Muscle of back (tissue), 3 donors: ENCODE measurements at regions not wholly inside any gene's neighbourhood (a gene's known extent, or its start where the extent isn't known, plus 50 kb on each side); places are given as distances from the start of the nearest gene placed in this dataset.
"Not testable (repeated sequence)": the region's sequence is repeated elsewhere in the genome, so short reads cannot be mapped to it uniquely, and the experiment has no call there.

Source experiments
- DNase-seq, 3 donors: peaks; one replicate each; pipeline versions ENCODE4 v3.0.0 to v3.0.0-alpha.2; 2013

DNA sequence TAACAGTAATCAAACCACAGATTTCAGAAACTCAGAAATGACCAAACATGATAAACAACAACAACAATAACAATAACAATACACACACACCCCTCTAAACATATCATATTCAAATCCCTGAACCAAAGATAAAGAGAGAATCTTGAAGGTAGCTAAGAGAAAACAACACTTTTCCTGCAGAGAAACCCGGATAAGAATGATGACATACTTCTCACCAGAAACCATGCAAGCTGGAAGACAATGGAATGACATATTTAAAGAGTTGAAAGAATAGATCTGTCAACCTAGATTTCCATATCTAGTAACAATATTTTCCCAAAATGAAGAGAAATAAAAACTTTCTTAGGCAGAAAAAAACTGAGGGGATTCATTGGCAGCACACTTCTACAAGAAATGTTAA is 138.1 kb downstream of the LIG4 start:
- DNase-seq: no peak

DNA sequence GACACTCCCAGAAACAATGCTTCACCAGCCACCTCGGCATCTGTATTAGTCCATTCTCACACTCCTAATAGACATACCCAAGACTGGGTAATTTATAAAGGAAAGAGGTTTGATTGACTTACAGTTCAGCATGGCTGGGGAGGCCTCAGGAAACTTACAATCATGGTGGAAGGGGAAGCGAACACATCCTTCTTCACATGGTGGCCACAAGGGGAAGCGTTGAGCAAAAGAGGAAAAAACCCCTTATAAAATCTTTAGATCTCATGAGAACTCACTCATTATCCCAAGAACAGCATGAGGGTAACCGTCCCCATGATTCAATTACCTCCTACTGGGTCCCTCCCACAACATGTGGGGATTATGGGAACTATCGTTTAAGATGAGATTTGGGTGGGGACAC is 140.9 kb downstream of the LIG4 start:
- not testable (repeated sequence) for DNase-seq

DNA sequence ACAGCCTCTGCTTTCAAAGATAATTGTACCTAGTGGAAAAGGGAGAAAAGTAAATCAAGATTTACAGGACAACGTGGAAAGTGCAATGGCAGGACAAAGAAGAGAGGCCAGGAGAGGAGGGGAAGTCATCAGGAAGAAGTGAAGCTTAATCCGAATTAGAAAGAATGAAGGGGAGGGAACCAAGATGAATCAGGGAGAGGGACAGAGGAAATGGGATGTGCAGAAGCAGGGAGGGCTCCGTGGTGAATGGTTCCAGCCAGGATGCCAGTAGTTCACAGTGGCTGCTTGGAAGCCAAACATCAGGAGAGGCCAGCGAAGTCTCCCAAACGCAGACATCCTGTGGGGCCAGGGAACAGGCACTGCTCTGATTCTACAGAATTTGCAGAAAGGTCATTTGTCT is 144.4 kb downstream of the LIG4 start:
- DNase-seq: no peak

DNA sequence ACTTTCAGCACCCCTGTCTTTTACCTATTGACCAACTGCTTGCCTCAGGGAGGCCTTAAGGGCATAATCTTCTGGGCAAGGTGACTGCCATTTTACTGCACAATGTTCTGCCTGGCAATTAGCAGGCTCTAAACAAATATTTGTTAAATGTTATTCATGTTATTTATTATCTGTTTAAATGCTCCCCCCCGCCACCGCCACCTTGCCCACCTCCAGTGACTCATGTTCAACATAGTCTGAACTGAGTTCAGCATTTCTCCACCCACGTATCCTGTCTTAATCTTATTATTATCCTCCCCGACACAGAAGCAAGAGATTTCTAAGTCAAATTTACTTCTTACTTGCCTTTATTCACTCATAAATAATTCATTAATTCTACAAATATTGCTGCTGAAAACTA is 144.8 kb downstream of the LIG4 start:
- DNase-seq: no peak

DNA sequence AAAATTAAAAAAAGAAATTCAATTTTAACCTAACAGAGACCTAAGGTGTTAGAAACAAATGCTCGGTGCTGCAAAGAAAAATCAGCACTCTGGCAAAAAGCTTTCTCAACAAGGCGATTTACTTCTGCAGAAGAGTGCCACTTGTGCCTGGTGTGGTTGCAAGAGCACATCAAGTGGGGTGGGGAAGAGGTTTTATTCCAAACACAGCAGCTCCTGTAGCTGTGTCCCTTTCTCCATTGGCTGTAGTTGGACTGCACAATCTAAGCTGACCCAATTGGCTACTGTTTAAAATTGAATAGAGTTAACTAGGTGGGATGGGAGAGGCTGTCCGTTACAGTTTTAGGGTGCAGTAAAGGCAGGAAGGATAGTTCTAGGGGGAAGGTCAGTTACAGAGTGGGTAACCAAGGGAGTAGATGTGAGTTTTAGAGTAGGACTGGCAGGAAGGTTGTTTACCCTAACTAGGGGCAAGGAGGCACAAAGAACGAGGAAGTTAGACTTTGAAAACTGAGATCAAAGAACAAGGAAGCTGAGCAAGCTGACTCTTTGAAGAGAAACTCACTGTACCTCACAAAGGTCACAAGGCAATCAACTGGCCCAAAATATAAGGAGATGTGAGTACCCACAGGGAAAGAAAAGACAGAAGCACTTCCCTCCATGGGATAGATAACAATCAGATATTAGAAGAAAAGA is 145.7 kb downstream of the LIG4 start:
- no peak for DNase-seq

DNA sequence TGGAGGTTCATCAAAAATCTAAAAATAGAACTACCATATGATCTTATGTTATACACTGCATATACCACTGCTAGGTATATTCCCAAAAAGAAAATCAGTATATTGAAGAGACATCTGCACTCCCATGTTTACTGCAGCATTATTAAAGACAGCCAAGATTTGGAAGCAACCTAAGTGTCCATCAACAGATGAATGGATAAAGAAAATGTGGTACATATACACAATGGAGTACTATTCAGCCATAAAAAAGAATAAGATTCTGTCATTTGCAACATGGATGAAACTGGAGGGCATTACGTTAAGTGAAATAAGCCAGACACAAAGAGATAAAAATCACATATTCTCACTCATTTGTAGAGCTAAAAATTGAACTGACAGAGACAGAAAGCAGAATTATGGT is 151.0 kb downstream of the LIG4 start:
- DNase-seq: not testable (repeated sequence)

DNA sequence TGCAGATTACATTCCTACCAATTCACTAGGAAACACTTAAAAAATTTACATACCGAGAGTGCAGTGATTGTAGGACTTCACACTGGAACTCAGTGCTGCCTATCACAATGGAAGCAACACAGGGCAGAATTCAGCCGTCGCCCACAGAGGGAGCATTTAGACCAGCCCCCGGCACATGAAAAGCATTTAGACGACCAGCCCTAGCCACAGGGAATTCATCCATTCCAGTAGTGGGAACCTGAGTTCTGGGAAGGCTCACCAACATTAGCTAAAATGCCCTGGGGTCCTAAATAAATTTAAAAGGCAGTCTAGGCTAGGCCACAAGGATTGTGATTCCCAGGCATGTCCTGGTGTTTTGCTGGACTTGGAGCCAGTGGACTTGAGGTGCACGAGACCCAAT is 155.2 kb downstream of the LIG4 start:
- DNase-seq: no peak

DNA sequence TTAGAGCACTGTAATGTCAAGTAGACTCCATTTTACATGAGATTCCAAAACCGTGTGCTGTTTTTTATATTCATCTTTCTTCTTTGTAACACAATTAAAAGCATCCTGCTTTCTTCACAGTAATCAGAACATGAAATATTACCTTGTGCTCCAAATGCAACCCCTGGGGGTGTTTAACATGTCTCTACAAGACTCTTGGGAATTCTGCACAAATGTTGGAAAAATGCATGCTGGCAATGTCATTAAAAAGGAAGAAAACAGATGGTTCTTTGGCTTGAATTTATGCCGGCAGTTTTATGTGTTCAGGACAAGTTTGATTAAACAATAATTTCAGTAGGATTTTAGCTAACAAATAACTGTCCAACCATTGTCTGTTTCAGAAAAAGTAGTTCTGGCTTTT is 159.1 kb downstream of the LIG4 start:
- DNase-seq: peak in 1 of 3 donors; percentile 2

DNA sequence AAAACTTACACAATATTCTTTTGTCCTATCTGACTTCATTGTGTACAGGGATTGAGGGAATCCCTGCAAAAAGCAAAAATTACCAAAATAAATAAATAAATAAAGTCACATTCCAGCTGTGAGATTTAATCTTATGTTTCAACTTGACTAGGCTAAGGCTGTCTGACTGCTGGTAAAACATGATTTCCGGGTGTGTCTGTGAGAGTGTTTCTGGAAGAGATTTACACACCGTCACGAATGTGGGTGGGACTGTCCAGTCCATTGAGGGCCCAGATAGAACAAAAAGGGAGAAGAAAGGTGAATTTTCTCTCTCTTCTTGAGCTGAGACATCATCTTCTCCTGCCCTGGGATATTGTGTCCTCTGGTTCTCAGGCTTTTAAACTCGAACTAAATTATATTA is 166.1 kb downstream of the LIG4 start:
- DNase-seq: peak in 1 of 3 donors; percentile 1

DNA sequence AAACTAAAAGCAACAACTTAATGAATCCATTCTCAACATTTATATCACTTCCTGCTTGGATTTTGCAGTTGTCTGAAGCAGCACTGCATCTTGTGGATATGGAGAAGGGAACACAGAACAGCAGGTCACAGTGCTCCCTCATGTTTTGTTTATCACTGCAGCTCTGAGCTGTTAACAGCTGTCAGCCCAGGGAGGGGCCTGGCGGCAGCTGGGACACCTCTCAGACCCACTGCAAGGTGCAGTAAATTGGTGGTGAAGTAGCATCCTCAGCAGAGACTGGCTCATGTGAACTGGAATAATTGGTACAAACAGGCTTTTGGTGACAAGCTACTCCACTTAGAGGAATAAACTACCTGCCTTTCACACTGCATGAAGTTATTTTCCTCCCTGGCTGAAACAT is 170.4 kb downstream of the LIG4 start:
- no peak for DNase-seq

DNA sequence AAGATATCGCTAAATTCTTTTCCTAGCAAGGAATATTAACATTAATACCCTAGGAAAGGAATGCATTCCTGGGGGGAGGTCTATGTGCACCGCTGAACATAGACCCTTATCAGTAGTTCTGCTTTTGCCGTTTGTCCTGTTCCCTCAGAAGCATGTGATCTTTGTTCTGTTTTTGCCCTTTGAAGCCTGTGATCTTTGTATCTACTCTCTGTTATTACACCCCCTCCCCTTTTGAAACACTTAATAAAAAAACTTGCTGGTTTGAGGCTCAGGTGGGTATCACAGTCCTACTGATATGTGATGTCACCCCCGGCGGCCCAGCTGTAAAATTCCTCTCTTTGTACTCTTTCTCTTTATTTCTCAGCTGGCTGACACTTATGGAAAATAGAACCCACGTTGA is 172.5 kb downstream of the LIG4 start:
- not testable (repeated sequence) for DNase-seq

DNA sequence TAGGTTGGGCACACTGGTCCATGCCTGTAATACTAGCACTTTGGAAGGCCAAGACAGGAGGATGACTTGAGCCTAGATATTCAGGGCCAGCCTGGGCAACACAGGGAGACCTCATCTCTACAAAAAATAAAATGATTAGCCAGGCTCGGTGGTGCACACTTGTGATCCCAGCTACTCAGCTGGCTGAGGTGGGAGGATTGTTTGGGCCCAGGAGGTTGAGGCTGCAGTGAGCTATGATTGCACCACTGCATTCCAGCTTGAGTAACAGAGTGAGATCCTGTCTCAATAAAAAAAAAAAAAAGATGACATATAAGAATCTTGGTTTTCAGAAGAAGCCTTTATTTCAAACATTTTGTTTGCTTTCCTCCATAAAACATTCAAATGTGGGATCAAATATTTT is 178.0 kb downstream of the LIG4 start:
- no peak for DNase-seq

DNA sequence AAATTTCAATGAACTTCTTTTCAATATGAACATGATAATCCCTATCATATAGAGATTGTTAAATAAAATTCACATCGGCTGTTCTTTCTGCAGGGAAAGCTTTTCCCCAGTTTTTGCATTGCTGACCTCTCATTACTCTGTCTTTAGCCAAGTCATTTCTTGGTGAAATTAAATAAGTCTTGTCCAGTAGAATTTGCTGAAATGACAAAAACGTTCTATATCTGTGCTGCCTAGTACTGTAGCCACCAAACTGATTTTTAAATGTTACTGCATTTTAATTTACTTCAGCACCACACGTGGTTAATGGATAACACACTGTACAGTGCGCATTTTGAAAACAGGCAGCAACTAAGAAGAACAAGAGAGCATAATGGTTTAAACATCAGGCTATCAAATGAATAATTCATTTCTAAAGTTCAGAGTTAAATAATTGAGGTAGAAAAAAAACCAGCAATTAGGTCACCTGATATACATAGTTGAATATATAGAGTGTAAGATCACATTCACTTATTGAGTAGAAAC is 178.9 kb downstream of the LIG4 start:
- no peak for DNase-seq

DNA sequence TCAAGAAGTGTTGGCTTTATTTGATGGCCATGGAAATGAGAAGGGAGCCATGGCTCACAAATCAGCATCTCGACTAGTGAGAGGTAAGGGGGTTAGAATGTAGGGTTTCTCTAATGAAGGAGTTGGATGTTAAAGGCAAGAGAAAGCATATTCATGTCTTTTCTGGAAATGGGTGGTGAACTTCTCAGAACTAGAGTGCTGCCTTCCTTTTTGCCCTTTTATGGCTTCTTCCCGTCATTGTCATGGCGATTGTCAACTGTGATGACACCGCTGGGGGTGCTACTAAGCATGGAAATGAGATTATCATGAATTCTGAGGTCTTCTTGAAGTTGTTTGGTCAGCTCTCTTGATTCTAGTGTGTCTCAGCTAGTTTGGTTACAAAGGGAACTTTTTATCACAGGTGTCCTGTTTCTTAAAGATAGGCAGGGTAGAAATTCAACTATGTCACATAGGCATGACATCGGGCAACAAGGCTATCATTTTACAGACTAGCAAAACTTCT is 180.4 kb downstream of the LIG4 start:
- DNase-seq: no peak

DNA sequence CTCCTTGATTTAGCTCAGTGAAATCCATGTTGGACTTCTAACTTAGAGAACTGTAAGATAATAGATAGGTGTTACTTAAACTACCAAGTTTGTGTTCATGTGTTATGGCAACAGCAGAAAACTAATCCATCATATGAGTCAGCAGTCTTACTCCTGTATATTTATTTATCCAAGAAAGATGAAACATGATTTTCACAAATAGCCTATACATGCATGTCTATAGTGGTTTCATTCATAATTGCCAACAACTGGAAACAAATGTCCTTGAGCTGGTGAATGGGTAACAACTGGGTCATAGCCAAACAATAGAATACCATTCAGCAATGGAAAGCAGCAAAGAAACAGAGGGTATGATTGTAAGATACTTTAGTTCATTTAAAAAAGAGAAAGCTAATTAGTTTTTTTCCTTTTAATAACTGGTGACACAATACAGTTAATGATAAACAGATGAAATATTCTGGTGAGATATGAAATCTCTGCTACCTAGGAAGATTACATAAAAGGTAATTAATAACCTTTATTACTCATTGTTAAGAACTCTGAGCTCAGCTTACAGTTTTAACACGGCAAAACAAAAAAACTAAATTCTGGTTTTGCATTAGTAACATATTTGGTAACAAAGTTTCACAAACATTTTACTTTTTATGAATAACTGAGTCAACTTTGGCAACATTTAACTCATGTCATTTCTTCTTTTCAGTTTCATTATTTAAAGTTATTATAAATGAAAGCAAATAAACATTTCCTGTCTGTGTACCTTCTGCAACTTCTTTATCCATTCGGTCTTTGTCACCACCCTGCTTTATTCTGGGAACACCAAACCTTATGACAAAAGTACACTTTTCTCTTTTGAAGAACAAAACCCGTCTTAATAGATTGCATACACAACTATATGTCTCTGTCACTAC is 181.3 kb downstream of the LIG4 start:
- DNase-seq: no peak

DNA sequence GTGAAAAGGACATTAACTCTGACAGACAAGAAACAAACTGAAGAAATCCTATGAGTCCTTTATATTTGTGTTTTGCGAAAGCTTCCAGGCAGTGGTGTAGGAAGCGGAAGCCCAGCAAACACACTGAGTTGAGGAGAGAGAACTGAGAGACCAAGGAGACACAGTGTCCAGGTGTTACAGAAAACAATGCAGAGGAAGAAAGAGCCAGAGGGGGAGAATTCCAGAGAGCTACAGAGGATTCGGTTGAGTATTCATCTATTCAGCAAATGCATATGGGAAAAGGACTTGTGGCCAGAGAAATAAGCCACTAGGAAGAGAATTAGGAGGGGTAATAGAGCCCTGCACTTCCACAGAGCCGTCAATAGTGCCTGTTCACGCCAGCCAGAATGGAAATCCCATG is 183.5 kb downstream of the LIG4 start:
- DNase-seq: no peak

DNA sequence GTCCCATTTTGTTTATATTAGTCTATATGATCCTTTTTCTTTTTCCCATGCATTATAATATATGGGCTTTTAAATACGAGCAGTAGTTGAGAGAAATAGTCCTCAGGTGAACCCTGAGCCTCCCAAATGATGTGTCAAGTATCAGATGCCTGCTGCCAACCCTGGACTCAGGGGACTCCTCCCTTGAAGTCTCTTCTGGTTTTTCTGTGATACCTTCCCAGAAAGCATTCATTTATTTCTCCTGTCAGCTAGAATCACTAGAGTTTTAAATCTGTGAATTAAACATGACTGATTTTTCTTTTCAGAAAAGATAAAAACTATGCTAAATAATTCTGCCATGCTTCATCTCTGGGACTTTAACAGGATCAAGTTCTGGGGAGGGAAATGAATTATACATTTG is 184.6 kb downstream of the LIG4 start:
- DNase-seq: no peak

DNA sequence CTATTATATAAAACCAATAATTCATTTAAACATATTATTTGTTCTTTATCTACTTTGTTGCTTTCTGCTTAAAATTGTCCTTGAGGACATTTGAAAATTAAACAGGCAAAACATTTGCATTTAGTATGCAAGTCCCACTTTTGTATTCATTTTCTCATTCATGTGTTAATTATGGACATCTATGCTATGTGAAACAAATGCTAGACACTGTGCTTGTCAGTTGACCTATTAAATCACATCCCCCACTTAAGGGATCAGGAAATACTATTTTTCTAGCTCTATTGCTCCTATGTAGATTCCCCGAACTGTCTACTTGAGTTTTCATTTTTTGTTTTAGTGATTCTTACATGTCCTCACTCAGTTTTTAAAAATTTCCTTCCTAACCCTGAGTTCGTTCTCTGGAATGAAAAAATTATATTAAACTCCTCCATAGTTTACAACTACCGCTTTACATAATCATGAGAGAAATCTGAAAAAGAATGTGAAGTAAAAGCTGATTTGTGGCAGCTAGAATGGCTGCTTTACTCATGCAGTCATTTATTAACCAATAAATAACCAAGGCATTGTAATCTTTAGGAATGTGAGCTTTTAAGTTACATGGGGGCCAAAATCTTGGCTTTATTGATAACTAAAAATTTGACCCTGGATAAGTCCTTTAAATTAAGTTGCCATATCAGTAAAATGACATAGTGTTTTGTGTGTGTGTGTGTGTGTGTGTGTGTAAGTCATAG is 188.5 kb downstream of the LIG4 start:
- DNase-seq: no peak

DNA sequence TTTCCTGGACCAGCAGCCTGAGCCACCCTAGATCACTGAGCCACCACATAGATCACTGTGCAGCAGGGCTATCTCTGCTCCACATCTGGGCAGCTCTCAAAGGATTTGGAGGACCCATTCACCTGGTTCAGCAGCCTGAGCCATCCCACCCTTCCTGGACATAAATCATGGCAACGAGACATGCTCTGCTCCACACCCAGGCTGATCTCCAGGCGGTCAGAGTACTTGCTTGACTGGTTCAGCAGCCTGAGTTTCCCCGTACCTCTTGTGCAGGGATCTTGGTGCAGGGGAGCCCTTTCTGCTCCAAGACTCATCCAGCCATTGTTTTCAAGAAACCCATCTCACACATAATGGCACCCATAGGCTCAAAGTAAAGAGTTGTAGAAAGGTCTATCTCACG is 195.3 kb downstream of the LIG4 start:
- DNase-seq: no peak

DNA sequence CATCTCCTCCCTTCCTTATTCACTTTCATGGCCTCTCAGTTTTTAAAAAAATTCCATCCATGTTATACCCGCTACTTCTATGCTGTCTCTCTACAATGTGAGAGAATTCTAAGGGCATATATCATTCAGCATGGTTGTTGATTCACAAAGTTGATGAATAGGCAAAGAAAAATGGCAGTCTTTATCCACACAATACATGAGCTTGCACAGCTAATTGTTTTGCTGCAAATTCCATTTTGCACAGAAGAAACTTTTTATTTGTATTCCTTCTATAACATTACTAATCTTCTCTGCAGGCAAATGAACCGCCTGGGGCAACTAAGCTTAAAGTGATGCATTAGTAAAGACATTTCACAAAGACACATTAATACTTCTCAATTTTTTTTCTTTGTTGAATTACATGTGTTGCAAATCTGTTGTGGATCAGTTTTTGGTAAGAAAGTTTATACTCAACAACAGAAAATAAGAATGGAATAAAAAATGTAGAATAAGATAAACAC is 196.9 kb downstream of the LIG4 start:
- no peak for DNase-seq

DNA sequence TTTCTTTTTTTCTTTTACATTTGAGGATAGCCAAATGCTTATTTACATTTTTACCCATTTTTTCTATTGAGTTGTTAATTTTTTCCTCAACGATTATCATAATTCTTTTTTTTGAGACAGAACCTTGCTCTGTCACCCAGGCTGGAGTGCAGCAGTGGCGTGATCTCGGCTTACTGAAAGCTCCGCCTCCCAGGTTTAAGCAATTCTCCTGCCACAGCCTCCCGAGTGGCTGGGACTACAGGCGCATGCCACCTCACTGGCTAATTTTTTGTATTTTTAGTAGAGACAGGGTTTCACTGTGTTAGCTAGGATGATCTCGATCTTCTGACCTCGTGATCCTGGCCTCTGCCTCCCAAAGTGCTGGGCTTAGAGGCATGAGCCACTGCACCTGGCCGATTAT is 208.7 kb downstream of the LIG4 start:
- DNase-seq: no peak

DNA sequence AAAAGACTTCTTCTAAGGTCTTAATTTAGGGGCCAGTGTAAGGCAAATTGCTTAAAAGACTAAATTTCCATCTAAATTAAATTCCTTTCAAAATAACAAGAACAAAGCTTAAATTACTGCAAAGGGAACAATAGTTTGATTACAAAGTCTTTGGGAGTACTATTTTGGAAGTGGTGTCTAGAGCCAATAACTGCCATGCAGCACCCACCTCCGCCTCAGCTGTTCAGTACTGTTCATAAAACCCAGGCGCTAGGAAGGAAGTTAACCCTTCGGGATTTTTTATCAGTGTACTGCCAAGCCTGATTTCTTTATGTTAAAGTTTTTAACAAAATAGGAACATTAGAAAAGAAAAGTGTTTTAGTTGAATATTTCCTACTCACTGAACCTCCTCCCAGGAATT is 210.1 kb downstream of the LIG4 start:
- DNase-seq: no peak
